IMR-90 (cell line): ENCODE measurements at regions not wholly inside any gene's neighbourhood (a gene's known extent, or its start where the extent isn't known, plus 50 kb on each side); places are given as distances from the start of the nearest gene placed in this dataset.

Experiments
- ATAC-seq: fragments of 200-7000 bp; cut with Tn5 transposase; 2 replicates; pipeline ENCODE4 v1.9.1; 2020; ENCODE audit warnings: low read depth, mild to moderate bottlenecking, moderate library complexity
- BruUV-seq: library from RNA; stranded (reverse); fragments of 400-500 nt; replicated peaks from 2 replicates; lab custom pipeline; 2021; lab: Mats Ljungman, UMichigan
- CTCF ChIA-PET: fragments of 300-600 bp; formaldehyde crosslinking; extraction: SDS; loops from one replicate; lab custom pipeline; 2021; ENCODE audit warnings: antibody characterized with exemption; lab: Yijun Ruan, JAX
- POLR2A ChIA-PET: fragments of 300-600 bp; sonication (Branson Sonifier 250); formaldehyde crosslinking; loops from one replicate; lab custom pipeline; 2022; ENCODE audit warnings: antibody characterized with exemption; ENCODE audit not compliant: unreplicated experiment; lab: Charles Lee
- DNase-seq: peaks from one replicate; pipeline ENCODE4 v3.0.0; 2013
- H2AFZ ChIP-seq: replicated peaks from 2 replicates; pipeline ENCODE3; 2013; ENCODE audit warnings: low read length, mild to moderate bottlenecking; ENCODE audit not compliant: poor library complexity
- H2AK5ac ChIP-seq: 2 replicates; pipeline ENCODE4 v1.6.1; 2013; ENCODE audit warnings: low read depth, low read length, inconsistent platforms
- H2AK9ac ChIP-seq: replicated peaks from 2 replicates; pipeline ENCODE3; 2013; ENCODE audit warnings: mild to moderate bottlenecking, low read depth, low read length, moderate library complexity; ENCODE audit not compliant: poor library complexity
- H2BK120ac ChIP-seq: 2 replicates; pipeline ENCODE4 v1.6.1; 2013; ENCODE audit warnings: low read depth, low read length, inconsistent platforms
- H2BK15ac ChIP-seq: 3 replicates; pipeline ENCODE4 v1.6.1; 2013; ENCODE audit warnings: low read depth, low read length, inconsistent platforms
- H2BK20ac ChIP-seq: 2 replicates; pipeline ENCODE4 v1.6.1; 2013; ENCODE audit warnings: low read depth, mild to moderate bottlenecking, inconsistent platforms, low read length, moderate library complexity
- H2BK5ac ChIP-seq: 2 replicates; pipeline ENCODE4 v1.6.1; 2013; ENCODE audit warnings: mild to moderate bottlenecking, low read depth, low read length, inconsistent platforms; ENCODE audit not compliant: poor library complexity, severe bottlenecking
- H3K14ac ChIP-seq: replicated peaks from 2 replicates; pipeline ENCODE4 v1.6.1; 2013; ENCODE audit warnings: low read depth, low read length, inconsistent platforms
- H3K18ac ChIP-seq: 2 replicates; pipeline ENCODE4 v1.6.1; 2013; ENCODE audit warnings: low read depth, low read length, control low read depth
- H3K23ac ChIP-seq: 2 replicates; pipeline ENCODE4 v1.6.1; 2013; ENCODE audit warnings: low read depth, low read length, inconsistent platforms
- H3K27ac ChIP-seq: 2 replicates; pipeline ENCODE4 v1.5.1; 2013; ENCODE audit warnings: mild to moderate bottlenecking, control low read depth, low read length; ENCODE audit not compliant: insufficient read depth
- H3K27me3 ChIP-seq: 2 replicates; pipeline ENCODE4 v1.6.1; 2013; ENCODE audit warnings: low read length; ENCODE audit not compliant: control insufficient read depth, insufficient read depth
- H3K36me3 ChIP-seq: 2 replicates; pipeline ENCODE4 v1.6.1; 2013; ENCODE audit warnings: low read length, mixed read lengths; ENCODE audit not compliant: control insufficient read depth, insufficient read depth
- H3K4ac ChIP-seq: 2 replicates; pipeline ENCODE4 v1.6.1; 2013; ENCODE audit warnings: low read depth, low read length, inconsistent platforms
- H3K4me1 ChIP-seq: 2 replicates; pipeline ENCODE4 v1.6.1; 2013; ENCODE audit warnings: low read length, mixed read lengths; ENCODE audit not compliant: control insufficient read depth, insufficient read depth
- H3K4me2 ChIP-seq: 2 replicates; pipeline ENCODE4 v1.6.1; 2013; ENCODE audit warnings: low read depth, mild to moderate bottlenecking, control low read depth, low read length, moderate library complexity
- H3K4me3 ChIP-seq: 2 replicates; pipeline ENCODE4 v1.5.1; 2013; ENCODE audit warnings: low read depth, mild to moderate bottlenecking, control low read depth, low read length, moderate library complexity; ENCODE audit not compliant: insufficient read depth
- H3K56ac ChIP-seq: 2 replicates; pipeline ENCODE4 v1.6.1; 2013; ENCODE audit warnings: low read length, inconsistent platforms; ENCODE audit not compliant: insufficient read depth; ENCODE audit errors: extremely low read depth
- H3K79me1 ChIP-seq, 2 experiments: 2 replicates each; pipeline ENCODE4 v1.6.1; 2013; ENCODE audit warnings: low read length in 2 of 2, inconsistent platforms in 1 of 2, low read depth in 1 of 2
- H3K9ac ChIP-seq: 2 replicates; pipeline ENCODE4 v1.6.1; 2013; ENCODE audit warnings: low read depth, low read length, control low read depth
- H3K9me1 ChIP-seq: 2 replicates; pipeline ENCODE4 v1.6.1; 2013; ENCODE audit warnings: low read length, inconsistent platforms; ENCODE audit not compliant: insufficient read depth
- H3K9me3 ChIP-seq: 2 replicates; pipeline ENCODE4 v1.6.1; 2013; ENCODE audit warnings: low read length; ENCODE audit not compliant: control insufficient read depth, insufficient read depth
- H4K20me1 ChIP-seq: 2 replicates; pipeline ENCODE4 v1.6.1; 2013; ENCODE audit warnings: low read length, inconsistent platforms; ENCODE audit not compliant: insufficient read depth
- H4K5ac ChIP-seq: 2 replicates; pipeline ENCODE4 v1.6.1; 2013; ENCODE audit warnings: mild to moderate bottlenecking, low read depth, low read length, control low read depth
- H4K8ac ChIP-seq, 2 experiments: 2 replicates each; pipeline ENCODE4 v1.6.1; 2013; ENCODE audit warnings: low read depth in 2 of 2, low read length in 2 of 2, control low read depth in 1 of 2, inconsistent platforms in 1 of 2
- H4K91ac ChIP-seq: 2 replicates; pipeline ENCODE4 v1.6.1; 2013; ENCODE audit warnings: low read depth, low read length, inconsistent platforms; ENCODE audit not compliant: insufficient read depth
- BHLHE40 ChIP-seq: fragments of 150-350 bp; IDR thresholded peaks from 2 replicates; pipeline ENCODE4 v1.6.1; 2016; ENCODE audit warnings: mild to moderate bottlenecking, low read depth, low read length
- CEBPB ChIP-seq: IDR thresholded peaks from 2 replicates; pipeline ENCODE4 v1.6.1; 2012; ENCODE audit warnings: low read depth, low read length, improper control_type of control experiment
- CHD1 ChIP-seq: IDR thresholded peaks from 2 replicates; pipeline ENCODE4 v1.6.1; 2012; ENCODE audit warnings: low read depth, low read length, improper control_type of control experiment
- CTCF ChIP-seq: conservative IDR thresholded peaks from 2 replicates; pipeline ENCODE4 v1.5.1; 2012; ENCODE audit warnings: mild to moderate bottlenecking, low read depth, low read length, improper control_type of control experiment
- ELK1 ChIP-seq: fragments of 150-350 bp; IDR thresholded peaks from 2 replicates; pipeline ENCODE4 v1.6.1; 2016; ENCODE audit warnings: low read depth, mild to moderate bottlenecking, low read length, moderate library complexity, borderline replicate concordance
- FOS ChIP-seq: fragments of 150-350 bp; IDR thresholded peaks from 2 replicates; pipeline ENCODE4 v1.6.1; 2016; ENCODE audit warnings: low read depth, low read length
- MAFK ChIP-seq: IDR thresholded peaks from 2 replicates; pipeline ENCODE4 v1.6.1; 2012; ENCODE audit warnings: low read depth, low read length, improper control_type of control experiment
- MAZ ChIP-seq: IDR thresholded peaks from 2 replicates; pipeline ENCODE4 v1.6.1; 2012; ENCODE audit warnings: low read depth, mild to moderate bottlenecking, low read length, improper control_type of control experiment, moderate library complexity, borderline replicate concordance
- MXI1 ChIP-seq: IDR thresholded peaks from 2 replicates; pipeline ENCODE4 v1.6.1; 2012; ENCODE audit warnings: low read depth, mild to moderate bottlenecking, low read length, moderate library complexity, borderline replicate concordance
- NFE2L2 ChIP-seq: fragments of 150-350 bp; IDR thresholded peaks from 2 replicates; pipeline ENCODE4 v1.6.1; 2016; ENCODE audit warnings: low read depth, mild to moderate bottlenecking, low read length
- POLR2A ChIP-seq: IDR thresholded peaks from 2 replicates; pipeline ENCODE4 v1.6.1; 2012; ENCODE audit warnings: mild to moderate bottlenecking, low read depth, low read length
- RAD21 ChIP-seq: IDR thresholded peaks from 2 replicates; pipeline ENCODE4 v1.6.1; 2012; ENCODE audit warnings: low read length, improper control_type of control experiment
- RCOR1 ChIP-seq: IDR thresholded peaks from 2 replicates; pipeline ENCODE4 v1.6.1; 2012; ENCODE audit warnings: mild to moderate bottlenecking, low read length, improper control_type of control experiment; ENCODE audit not compliant: insufficient replicate concordance
- RFX5 ChIP-seq: IDR thresholded peaks from 2 replicates; pipeline ENCODE4 v1.8.0; 2012; ENCODE audit warnings: low read depth, mild to moderate bottlenecking, low read length, moderate library complexity
- SMC3 ChIP-seq: fragments of 150-350 bp; IDR thresholded peaks from 2 replicates; pipeline ENCODE4 v1.6.1; 2016; ENCODE audit warnings: low read depth, mild to moderate bottlenecking, antibody characterized with exemption, low read length, moderate library complexity
- USF2 ChIP-seq: fragments of 150-350 bp; IDR thresholded peaks from 2 replicates; pipeline ENCODE4 v1.6.1; 2017; ENCODE audit warnings: mild to moderate bottlenecking, antibody characterized with exemption, low read length, low read depth
- WGBS, 2 experiments: methylation state at CpG; one replicate each; pipeline versions ENCODE4 v1.1.5 to v1.1.7; 2013; ENCODE audit warnings: missing lambda C conversion rate in 2 of 2; ENCODE audit not compliant: insufficient read length in 1 of 2; ENCODE audit errors: extremely low coverage in 2 of 2; 5-methylcytosine and 5-hydroxymethylcytosine counted together
- dilution Hi-C: fragments of 300-500 bp; cut with HindIII; formaldehyde crosslinking; loops from one replicate; pipeline ENCODE4 v1.14.3; 2018; ENCODE audit warnings: low sequenced_read_pairs; ENCODE audit not compliant: unreplicated experiment
- in situ Hi-C: fragments of 300-500 bp; cut with MboI; formaldehyde crosslinking; loops from 3 replicates; pipeline ENCODE4 v1.14.3; 2019; ENCODE audit warnings: low sequenced_read_pairs, inconsistent platforms, mixed read lengths
- intact Hi-C: fragments of 100-400 bp; cut with micrococcal nuclease; formaldehyde crosslinking; loops from 2 replicates; pipeline ENCODE4 v1.10.0; 2022

DNA sequence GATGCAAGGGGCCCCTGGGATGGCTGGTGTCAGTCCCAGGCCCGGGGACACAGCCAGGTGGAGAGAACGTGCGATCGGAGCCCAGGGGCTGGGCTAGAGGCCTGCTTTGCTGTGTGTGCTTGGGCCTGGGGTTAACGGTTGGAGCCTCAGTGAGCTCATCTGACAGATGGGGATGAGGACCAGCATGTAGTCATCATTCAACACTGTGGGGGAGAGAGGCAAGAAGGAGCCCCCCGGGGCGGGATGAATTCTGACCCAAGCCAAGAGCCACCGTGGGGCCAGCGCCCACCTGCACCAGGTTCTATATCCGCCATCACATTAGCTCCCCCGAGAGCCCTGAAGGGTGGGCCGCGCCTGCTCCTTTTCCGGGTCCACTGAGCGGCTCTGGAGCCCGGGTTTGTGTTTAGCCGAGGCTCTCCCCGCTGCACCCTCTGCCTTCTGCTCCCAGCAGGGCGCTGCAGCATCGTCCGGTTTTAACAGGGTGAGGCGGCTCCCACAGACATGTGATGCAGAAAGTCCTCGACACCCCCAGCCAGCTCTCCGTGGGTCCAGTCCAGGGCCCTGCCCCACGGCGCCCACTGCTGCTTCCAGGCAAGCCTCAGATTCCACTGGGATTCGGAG lies 365.7 kb downstream of the SEC14L1 start:
- no peak overlapping the region for H2BK15ac ChIP-seq
- no peak overlapping the region for H4K8ac ChIP-seq
- no peak overlapping the region for H4K5ac ChIP-seq
- no peak overlapping the region for H2BK20ac ChIP-seq
- no peak overlapping the region for H3K14ac ChIP-seq
- H2BK120ac ChIP-seq, result no peak overlapping the region
- no peak overlapping the region for H2AK5ac ChIP-seq
- peaks cover 7% of the 10 kb centered on the region; the same call in 1 of the 2 replicates for H3K36me3 ChIP-seq
- dilution Hi-C loops (no loop called here), in situ Hi-C loops (no loop called here), intact Hi-C loops (no loop called here)
- H3K4me1 ChIP-seq, result no peaks in the 10 kb centered on the region; the same call in 1 of the 2 replicates
- H3K27ac ChIP-seq, result no peak overlapping the region
- H2AK9ac ChIP-seq, result no peak overlapping the region
- H3K9ac ChIP-seq, result no peak overlapping the region
- no peak overlapping the region for H2BK5ac ChIP-seq
- no TSS peak for BruUV-seq
- H3K4ac ChIP-seq, result no peak overlapping the region
- H3K56ac ChIP-seq, result no peak overlapping the region
- H3K4me2 ChIP-seq, result no peak overlapping the region
- H2AFZ ChIP-seq, result no peak overlapping the region
- DNase-seq (no peak), ATAC-seq (no peak; the same call in 1 of the 2 replicates)
- H3K79me1 ChIP-seq, result no peaks in the 10 kb centered on the region
- peaks cover 5% of the 10 kb centered on the region; the same call in 1 of the 2 replicates for H3K9me1 ChIP-seq
- no peaks in the 10 kb centered on the region for H3K27me3 ChIP-seq
- no peak overlapping the region for H3K4me3 ChIP-seq
- no peak overlapping the region for H3K23ac ChIP-seq
- no peaks in the 10 kb centered on the region; the same call in 1 of the 2 replicates for H4K20me1 ChIP-seq
- CTCF ChIA-PET, result no interaction called here
- H3K9me3 ChIP-seq, result peaks cover 4% of the 10 kb centered on the region; the same call in 1 of the 2 replicates
- 92% methylated on average over 12 of the region's 27 CpGs; no CpG with 5 or more reads in 1 of the 2 experiments for WGBS, 2 experiments
- TF ChIP-seq BHLHE40, result no peak
- no peak for TF ChIP-seq CTCF
- no peak for TF ChIP-seq MAFK
- TF ChIP-seq MAZ, result no peak
- TF ChIP-seq MXI1, result no peak
- TF ChIP-seq RAD21, result no peak
- no peak for TF ChIP-seq POLR2A
- no peak for TF ChIP-seq RFX5
- no peak for TF ChIP-seq RCOR1
- no peak for TF ChIP-seq USF2
- no peak for TF ChIP-seq CEBPB
- no peak for TF ChIP-seq FOS
- TF ChIP-seq ELK1, result no peak
- no peak for TF ChIP-seq SMC3
- no peak for TF ChIP-seq NFE2L2
- no peak for TF ChIP-seq CHD1
- POLR2A ChIA-PET, result no interaction called here
- no peak overlapping the region for H4K91ac ChIP-seq
- no peak overlapping the region for H3K18ac ChIP-seq
